ENCODE measurements at regions not wholly inside any gene's neighbourhood (a gene's known extent, or its start where the extent isn't known, plus 50 kb on each side); places are given as distances from the start of the nearest gene placed in this dataset.

DNA sequence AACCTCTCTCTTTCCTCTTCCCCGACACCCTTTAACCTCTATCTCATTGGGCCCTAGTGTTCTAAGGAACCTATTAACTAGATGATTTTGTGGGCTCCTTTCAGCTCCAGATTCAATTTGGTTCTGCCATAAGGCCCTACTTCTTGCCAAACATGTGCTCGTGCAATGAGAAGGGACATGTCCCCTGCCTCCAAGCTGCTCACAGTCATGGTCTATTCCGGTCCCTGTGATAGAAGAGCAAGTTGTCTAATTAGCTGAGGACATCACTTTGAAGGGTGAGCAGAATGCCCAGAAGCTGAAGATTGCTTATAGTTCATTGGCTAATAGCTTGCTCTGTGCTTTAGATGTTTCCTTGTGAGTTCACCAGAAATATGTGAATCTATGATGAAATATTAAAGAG, 76.2 kb downstream of the ZNF648 start:
- TF ChIP-seq POLR2A (IDR thresholded peaks at IDR 0.05; ENCODE audit: borderline replicate concordance, extremely low read depth, insufficient read depth, insufficient read length) (no peak), EZH2phosphoT487 (IDR thresholded peaks at IDR 0.05; ENCODE audit: borderline replicate concordance) (no peak), EGR1 (IDR thresholded peaks at IDR 0.05; ENCODE audit: low read depth) (no peak), RAD21 (IDR thresholded peaks at IDR 0.05; ENCODE audit: low read depth) (no peak), JUND (IDR thresholded peaks at IDR 0.05) (no peak), FOSL1 (IDR thresholded peaks at IDR 0.05; ENCODE audit: low read depth) (no peak), SP1 (IDR thresholded peaks at IDR 0.05; ENCODE audit: low read depth) (no peak), YY1 (IDR thresholded peaks at IDR 0.05; ENCODE audit: extremely low read depth, insufficient replicate concordance, low read depth, low read length) (no peak), CBX3 (IDR thresholded peaks at IDR 0.05; ENCODE audit: low read depth) (no peak)
- TF ChIP-seq, protein P1, sequence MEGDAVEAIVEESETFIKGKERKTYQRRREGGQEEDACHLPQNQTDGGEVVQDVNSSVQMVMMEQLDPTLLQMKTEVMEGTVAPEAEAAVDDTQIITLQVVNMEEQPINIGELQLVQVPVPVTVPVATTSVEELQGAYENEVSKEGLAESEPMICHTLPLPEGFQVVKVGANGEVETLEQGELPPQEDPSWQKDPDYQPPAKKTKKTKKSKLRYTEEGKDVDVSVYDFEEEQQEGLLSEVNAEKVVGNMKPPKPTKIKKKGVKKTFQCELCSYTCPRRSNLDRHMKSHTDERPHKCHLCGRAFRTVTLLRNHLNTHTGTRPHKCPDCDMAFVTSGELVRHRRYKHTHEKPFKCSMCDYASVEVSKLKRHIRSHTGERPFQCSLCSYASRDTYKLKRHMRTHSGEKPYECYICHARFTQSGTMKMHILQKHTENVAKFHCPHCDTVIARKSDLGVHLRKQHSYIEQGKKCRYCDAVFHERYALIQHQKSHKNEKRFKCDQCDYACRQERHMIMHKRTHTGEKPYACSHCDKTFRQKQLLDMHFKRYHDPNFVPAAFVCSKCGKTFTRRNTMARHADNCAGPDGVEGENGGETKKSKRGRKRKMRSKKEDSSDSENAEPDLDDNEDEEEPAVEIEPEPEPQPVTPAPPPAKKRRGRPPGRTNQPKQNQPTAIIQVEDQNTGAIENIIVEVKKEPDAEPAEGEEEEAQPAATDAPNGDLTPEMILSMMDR (IDR thresholded peaks at IDR 0.05 in 2 of 3, conservative IDR thresholded peaks at IDR 0.05 in 1 of 3; ENCODE audit: borderline replicate concordance in 1 of 3, insufficient read depth in 1 of 3, low read depth in 2 of 3, low read length in 2 of 3), result no peak
